Osteocyte (in vitro differentiated cells): ENCODE measurements at regions not wholly inside any gene's neighbourhood (a gene's known extent, or its start where the extent isn't known, plus 50 kb on each side); places are given as distances from the start of the nearest gene placed in this dataset.

Experiments
- DNase-seq: peaks from one replicate; pipeline ENCODE4 v3.0.0; 2021; ENCODE audit warnings: mixed read lengths; ENCODE audit not compliant: unreplicated experiment; ENCODE audit errors: extremely low spot score
- H3K27ac Mint-ChIP-seq: one replicate; pipeline ENCODE4 v1.8.0; 2021; ENCODE audit warnings: mild to moderate bottlenecking, mixed read lengths; ENCODE audit not compliant: unreplicated experiment
- H3K27me3 Mint-ChIP-seq: one replicate; pipeline ENCODE4 v1.8.0; 2021; ENCODE audit warnings: mixed read lengths; ENCODE audit not compliant: unreplicated experiment
- H3K36me3 Mint-ChIP-seq: one replicate; pipeline ENCODE4 v1.8.0; 2021; ENCODE audit warnings: mixed read lengths; ENCODE audit not compliant: unreplicated experiment
- H3K4me1 Mint-ChIP-seq: one replicate; pipeline ENCODE4 v1.8.0; 2021; ENCODE audit warnings: mixed read lengths; ENCODE audit not compliant: unreplicated experiment
- H3K4me3 Mint-ChIP-seq: one replicate; pipeline ENCODE4 v1.8.0; 2021; ENCODE audit warnings: mild to moderate bottlenecking, moderate library complexity, mixed read lengths; ENCODE audit not compliant: unreplicated experiment
- H3K9me3 Mint-ChIP-seq: one replicate; pipeline ENCODE4 v1.8.0; 2021; ENCODE audit warnings: mixed read lengths; ENCODE audit not compliant: unreplicated experiment
- TF ChIP-seq, protein P1 (sequence below): fragments of 200-600 bp; sonication (generic); IDR thresholded peaks from 2 replicates; pipeline ENCODE4 v1.5.0; 2021; ENCODE audit warnings: antibody characterized with exemption, mild to moderate bottlenecking, moderate library complexity

DNA sequence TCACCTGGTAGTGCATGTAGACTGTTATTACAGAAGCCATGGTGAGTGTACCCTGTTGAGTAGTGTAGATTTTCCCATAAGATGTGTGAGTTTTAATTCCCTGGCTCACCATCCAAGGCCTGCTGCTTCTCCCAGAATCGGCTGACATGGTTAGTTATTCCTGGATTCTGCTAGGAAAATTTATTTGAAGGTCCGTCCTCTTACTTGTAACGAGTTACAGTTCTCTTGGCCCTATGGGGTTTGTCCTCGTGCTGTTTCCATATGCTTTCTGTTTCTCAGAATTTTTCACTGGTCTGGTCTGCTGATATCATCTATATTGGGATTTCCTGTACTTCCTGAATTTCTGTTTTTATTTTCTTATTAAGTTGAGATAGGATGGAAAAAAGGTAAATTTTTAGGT lies 423.3 kb upstream of the RGS6 start:
- H3K27me3 Mint-ChIP-seq: no peaks in the 10 kb centered on the region
- peak overlapping the region; percentile 32 for H3K27ac Mint-ChIP-seq
- H3K9me3 Mint-ChIP-seq: no peaks in the 10 kb centered on the region
- H3K36me3 Mint-ChIP-seq: peaks cover 16% of the 10 kb centered on the region
- H3K4me3 Mint-ChIP-seq: no peak overlapping the region
- TF ChIP-seq, protein P1, sequence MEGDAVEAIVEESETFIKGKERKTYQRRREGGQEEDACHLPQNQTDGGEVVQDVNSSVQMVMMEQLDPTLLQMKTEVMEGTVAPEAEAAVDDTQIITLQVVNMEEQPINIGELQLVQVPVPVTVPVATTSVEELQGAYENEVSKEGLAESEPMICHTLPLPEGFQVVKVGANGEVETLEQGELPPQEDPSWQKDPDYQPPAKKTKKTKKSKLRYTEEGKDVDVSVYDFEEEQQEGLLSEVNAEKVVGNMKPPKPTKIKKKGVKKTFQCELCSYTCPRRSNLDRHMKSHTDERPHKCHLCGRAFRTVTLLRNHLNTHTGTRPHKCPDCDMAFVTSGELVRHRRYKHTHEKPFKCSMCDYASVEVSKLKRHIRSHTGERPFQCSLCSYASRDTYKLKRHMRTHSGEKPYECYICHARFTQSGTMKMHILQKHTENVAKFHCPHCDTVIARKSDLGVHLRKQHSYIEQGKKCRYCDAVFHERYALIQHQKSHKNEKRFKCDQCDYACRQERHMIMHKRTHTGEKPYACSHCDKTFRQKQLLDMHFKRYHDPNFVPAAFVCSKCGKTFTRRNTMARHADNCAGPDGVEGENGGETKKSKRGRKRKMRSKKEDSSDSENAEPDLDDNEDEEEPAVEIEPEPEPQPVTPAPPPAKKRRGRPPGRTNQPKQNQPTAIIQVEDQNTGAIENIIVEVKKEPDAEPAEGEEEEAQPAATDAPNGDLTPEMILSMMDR: no peak
- H3K4me1 Mint-ChIP-seq: peaks cover 30% of the 10 kb centered on the region
- DNase-seq: no peak

DNA sequence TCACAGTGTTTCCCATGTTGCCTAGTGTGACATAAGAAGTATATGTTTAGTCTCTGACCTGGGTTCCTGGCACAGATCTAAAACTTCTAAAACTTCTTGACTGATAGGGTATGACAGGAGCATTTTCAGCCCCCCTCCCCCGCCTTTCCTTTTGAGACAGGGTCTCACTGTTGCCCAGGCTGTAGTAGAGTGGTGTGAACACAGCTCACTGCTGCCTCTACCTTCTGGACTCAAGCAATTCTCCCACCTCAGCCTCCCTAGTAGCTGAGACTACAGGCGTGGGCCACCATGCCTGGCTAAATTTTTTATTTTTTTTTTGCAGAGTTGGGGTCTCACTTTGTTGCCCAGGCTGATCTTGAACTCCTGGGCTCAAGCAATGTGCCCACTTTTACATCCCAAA lies 421.1 kb upstream of the RGS6 start:
- TF ChIP-seq, protein P1: no peak
- no peaks in the 10 kb centered on the region for H3K9me3 Mint-ChIP-seq
- no peaks in the 10 kb centered on the region for H3K27me3 Mint-ChIP-seq
- peaks cover 19% of the 10 kb centered on the region for H3K4me1 Mint-ChIP-seq
- no peak overlapping the region for H3K27ac Mint-ChIP-seq
- no peak for DNase-seq
- no peak overlapping the region for H3K4me3 Mint-ChIP-seq
- peaks cover 18% of the 10 kb centered on the region for H3K36me3 Mint-ChIP-seq

DNA sequence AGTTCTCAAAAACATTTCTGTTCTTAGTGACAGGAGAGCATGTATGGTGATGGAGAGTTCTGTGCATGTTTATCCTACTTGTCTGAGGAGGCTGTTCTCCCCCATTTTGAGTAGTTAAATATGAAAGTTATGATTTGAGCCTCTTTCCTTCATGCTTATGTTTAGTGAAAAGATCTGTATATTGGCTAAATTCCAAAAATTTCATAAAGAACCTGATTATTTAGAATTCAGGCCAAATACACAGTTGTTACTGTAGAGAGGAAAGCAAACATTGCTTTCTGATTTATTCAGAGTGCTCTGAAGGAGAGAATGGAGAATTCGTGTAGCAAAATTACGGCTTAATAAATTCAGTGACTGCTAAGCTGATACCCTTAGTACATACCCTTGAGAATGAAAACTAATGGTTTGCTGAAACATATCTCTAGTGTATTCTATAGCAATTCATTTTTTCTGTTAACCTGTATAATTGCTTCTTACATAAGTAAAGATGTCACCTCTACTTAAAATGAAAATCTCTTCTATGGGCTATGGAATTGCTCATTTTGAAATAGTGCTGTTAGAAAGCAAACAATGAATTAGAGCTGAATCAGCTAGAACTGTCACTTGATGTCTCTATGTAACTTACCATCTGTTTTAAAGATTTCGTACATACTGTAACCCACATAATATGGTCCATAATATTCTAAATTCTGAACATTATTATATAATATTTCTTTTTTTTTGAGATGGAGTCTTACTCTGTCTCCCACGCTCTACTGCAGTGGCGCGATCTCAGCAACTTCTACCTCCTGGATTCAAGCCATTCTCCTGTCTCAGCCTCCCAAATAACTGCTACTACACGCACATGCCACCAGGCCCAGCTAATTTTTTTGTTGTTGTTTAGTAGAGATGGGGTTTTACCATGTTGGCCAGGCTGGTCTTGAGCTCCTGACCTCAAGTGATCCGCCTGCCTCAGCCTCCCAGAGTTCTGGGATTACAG lies 417.0 kb upstream of the RGS6 start:
- no peak overlapping the region for H3K4me3 Mint-ChIP-seq
- H3K9me3 Mint-ChIP-seq: no peaks in the 10 kb centered on the region

DNA sequence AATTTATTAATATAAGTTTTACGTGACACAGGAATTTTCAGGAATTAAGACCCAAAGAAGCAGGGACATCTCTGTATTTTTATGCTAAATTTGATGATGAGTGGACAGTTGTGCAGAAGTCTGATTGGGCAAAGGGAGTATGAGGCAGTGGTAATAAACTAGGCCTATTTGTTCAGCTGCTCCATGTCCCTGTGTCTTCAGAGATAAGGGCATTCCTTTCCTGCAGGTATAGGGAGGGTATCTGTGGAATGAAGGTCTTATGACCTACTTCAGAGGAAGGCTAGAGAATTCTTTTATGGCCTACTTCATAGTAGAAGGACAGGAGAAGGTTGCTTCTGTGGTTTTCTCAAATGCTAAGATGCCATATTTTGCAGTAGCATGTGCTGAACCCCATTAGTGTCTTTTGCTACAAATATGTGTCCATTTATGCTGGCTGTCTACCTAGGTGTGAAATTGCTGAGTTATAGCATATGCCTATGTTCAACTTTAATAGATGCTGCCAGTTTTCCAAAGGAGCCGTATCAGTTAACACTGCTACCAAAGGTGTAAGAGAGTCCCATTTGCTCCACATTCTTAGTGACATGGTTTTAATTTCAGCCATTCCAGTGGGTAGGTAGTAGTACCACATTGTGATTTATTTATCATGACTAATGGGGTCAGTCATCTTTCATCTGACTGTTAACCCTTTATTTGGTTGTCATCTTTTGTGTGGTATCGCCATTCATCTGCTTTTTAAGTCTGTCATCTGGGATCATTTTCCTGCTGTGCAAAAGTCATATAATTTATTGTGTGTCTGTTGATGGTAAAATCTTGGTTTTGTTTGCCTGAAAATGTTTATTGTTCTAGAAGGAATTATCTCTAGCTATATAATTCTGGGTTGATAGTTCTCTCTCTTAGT lies 410.7 kb upstream of the RGS6 start:
- no peak for DNase-seq
- peak overlapping the region; percentile 34 for H3K27ac Mint-ChIP-seq
- peaks cover 12% of the 10 kb centered on the region for H3K36me3 Mint-ChIP-seq
- no peaks in the 10 kb centered on the region for H3K27me3 Mint-ChIP-seq
- no peaks in the 10 kb centered on the region for H3K9me3 Mint-ChIP-seq
- no peak overlapping the region for H3K4me3 Mint-ChIP-seq
- H3K4me1 Mint-ChIP-seq: peaks cover 40% of the 10 kb centered on the region
- TF ChIP-seq, protein P1: no peak

More for the DNA sequence above, 417.0 kb upstream of the RGS6 start:
- DNase-seq: no peak
- Mint-ChIP-seq H3K27me3 (no peaks in the 10 kb centered on the region), H3K27ac (peak overlapping the region; percentile 54), H3K4me1 (peaks cover 6% of the 10 kb centered on the region), H3K36me3 (peaks cover 20% of the 10 kb centered on the region)
- TF ChIP-seq, protein P1: no peak
